ENCODE measurements at regions not wholly inside any gene's neighbourhood (a gene's known extent, or its start where the extent isn't known, plus 50 kb on each side); places are given as distances from the start of the nearest gene placed in this dataset.

- Histone ChIP-seq H3K4me3 (no peak overlapping the region), H3K36me3 (replicated peaks; ENCODE audit: insufficient read depth, low read depth) (no peaks in the 10 kb centered on the region), H3K9me2 (replicated peaks; ENCODE audit: insufficient read depth) (no peaks in the 10 kb centered on the region), H3K9me3 (ENCODE audit: low read depth) (no peaks in the 10 kb centered on the region), H3K4me1 (ENCODE audit: insufficient read depth) (no peaks in the 10 kb centered on the region), H3K27ac (no peak overlapping the region), H3K4me2 (no peak overlapping the region), H3K79me2 (no peaks in the 10 kb centered on the region), H3K27me3 (peaks cover 5% of the 10 kb centered on the region), H2AFZ (no peak overlapping the region), H4K20me1 (ENCODE audit: insufficient read depth, poor library complexity, severe bottlenecking) (no peaks in the 10 kb centered on the region)
- TF ChIP-seq CTCF (IDR thresholded peaks at IDR 0.05; ENCODE audit: poor library complexity): no peak
- TF ChIP-seq EZH2 (IDR thresholded peaks at IDR 0.05; ENCODE audit: borderline replicate concordance): no peak
- no peak for TF ChIP-seq EZH2phosphoT487 (IDR thresholded peaks at IDR 0.05; ENCODE audit: low read depth, severe bottlenecking, unreplicated experiment)
- WGBS (ENCODE audit: low lambda C conversion rate, missing lambda C conversion rate): 90% methylated on average over 3 of the region's 3 CpGs
- no peak for DNase-seq (ENCODE audit: low spot score)
Observed at GRCh38 chr15:91559066-91559465, 294.4 kb upstream of the SLCO3A1 start.

DNA sequence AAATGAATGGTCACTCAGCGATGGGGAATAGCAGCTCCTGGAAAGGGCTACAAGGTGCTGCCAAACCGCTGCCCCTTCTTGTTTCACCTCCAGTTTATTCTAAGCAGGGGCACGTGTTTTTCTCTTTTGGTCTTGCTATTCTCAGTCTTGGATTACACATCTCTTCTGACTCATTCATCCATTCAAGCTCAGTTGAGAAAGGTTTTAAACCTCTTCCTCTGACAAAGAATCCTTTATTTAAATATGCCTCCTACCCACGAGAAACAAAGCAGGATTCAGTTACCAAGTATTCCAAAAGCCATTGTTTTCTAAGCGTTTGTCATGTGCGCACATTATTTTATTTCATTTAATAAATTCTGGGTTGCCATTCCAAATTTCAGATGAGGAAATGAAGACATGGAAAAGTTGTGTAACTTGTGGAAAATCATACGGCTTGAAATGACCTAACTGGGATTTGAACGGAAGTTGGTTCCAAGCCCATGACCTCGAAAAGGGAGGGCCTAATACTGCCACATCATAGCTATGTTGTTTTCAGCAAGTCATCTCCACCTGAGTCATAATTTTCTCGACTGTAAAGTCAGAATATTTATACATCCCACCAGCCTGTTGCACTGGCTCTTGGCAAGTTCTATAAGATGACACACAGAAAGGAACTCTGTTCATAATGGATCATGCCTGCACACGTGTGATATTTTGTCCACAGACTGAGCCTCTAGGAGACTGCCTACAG, 292.0 kb upstream of the SLCO3A1 start:
- H3K79me2 ChIP-seq: no peaks in the 10 kb centered on the region
- TF ChIP-seq CTCF (IDR thresholded peaks at IDR 0.05; ENCODE audit: poor library complexity): no peak
- no peak for TF ChIP-seq EZH2phosphoT487 (IDR thresholded peaks at IDR 0.05; ENCODE audit: low read depth, severe bottlenecking, unreplicated experiment)
- TF ChIP-seq EZH2 (IDR thresholded peaks at IDR 0.05; ENCODE audit: borderline replicate concordance): no peak
- no peak overlapping the region for H3K4me3 ChIP-seq
- no peaks in the 10 kb centered on the region for H3K4me1 ChIP-seq (ENCODE audit: insufficient read depth)
- WGBS (ENCODE audit: low lambda C conversion rate, missing lambda C conversion rate): 82% methylated on average over 11 of the region's 11 CpGs
- no peaks in the 10 kb centered on the region for H4K20me1 ChIP-seq (ENCODE audit: insufficient read depth, poor library complexity, severe bottlenecking)
- no peaks in the 10 kb centered on the region for H3K9me2 ChIP-seq (replicated peaks; ENCODE audit: insufficient read depth)
- H3K27me3 ChIP-seq: peaks cover 5% of the 10 kb centered on the region
- no peaks in the 10 kb centered on the region for H3K9me3 ChIP-seq (ENCODE audit: low read depth)
- no peak overlapping the region for H3K4me2 ChIP-seq
- H2AFZ ChIP-seq: no peak overlapping the region
- no peak overlapping the region for H3K27ac ChIP-seq
- DNase-seq (ENCODE audit: low spot score): peak; percentile 8
- H3K36me3 ChIP-seq (replicated peaks; ENCODE audit: insufficient read depth, low read depth): no peaks in the 10 kb centered on the region

- DNase-seq (ENCODE audit: low spot score): no peak
- H3K79me2 ChIP-seq: no peaks in the 10 kb centered on the region
- no peaks in the 10 kb centered on the region for H3K4me1 ChIP-seq (ENCODE audit: insufficient read depth)
- TF ChIP-seq CTCF (IDR thresholded peaks at IDR 0.05; ENCODE audit: poor library complexity) (no peak), EZH2phosphoT487 (IDR thresholded peaks at IDR 0.05; ENCODE audit: low read depth, severe bottlenecking, unreplicated experiment) (no peak), EZH2 (IDR thresholded peaks at IDR 0.05; ENCODE audit: borderline replicate concordance) (no peak)
- H3K36me3 ChIP-seq (replicated peaks; ENCODE audit: insufficient read depth, low read depth): no peaks in the 10 kb centered on the region
- H3K4me2 ChIP-seq: no peak overlapping the region
- no peaks in the 10 kb centered on the region for H3K9me2 ChIP-seq (replicated peaks; ENCODE audit: insufficient read depth)
- no peaks in the 10 kb centered on the region for H3K9me3 ChIP-seq (ENCODE audit: low read depth)
- no peaks in the 10 kb centered on the region for H4K20me1 ChIP-seq (ENCODE audit: insufficient read depth, poor library complexity, severe bottlenecking)
- H3K27me3 ChIP-seq: peaks cover 5% of the 10 kb centered on the region
- H3K27ac ChIP-seq: no peak overlapping the region
- H3K4me3 ChIP-seq: no peak overlapping the region
- no peak overlapping the region for H2AFZ ChIP-seq
- 64% methylated on average over 2 of the region's 2 CpGs for WGBS (ENCODE audit: low lambda C conversion rate, missing lambda C conversion rate)
Observed at GRCh38 chr15:91562698-91563097, 290.8 kb upstream of the SLCO3A1 start.

Data from hepatocyte (in vitro differentiated cells).